Stimulated activated CD4-positive, alpha-beta T cell treated with anti-CD3 and anti-CD28 coated beads, Interleukin-15, amount 100 ng/mL, for 24 hours (primary cell): ENCODE measurements at regions not wholly inside any gene's neighbourhood (a gene's known extent, or its start where the extent isn't known, plus 50 kb on each side); places are given as distances from the start of the nearest gene placed in this dataset.
A peak's percentile ranks its signal among the peaks of the same experiment; 100 is the strongest.

Experiments used
- DNase-seq: peaks from one replicate; pipeline ENCODE4 v3.0.0-alpha.2; 2020

GRCh38 chr9:1791191-1791590, 224.0 kb upstream of the SMARCA2 start:
- DNase-seq = no peak

- DNase-seq = no peak
Measured at GRCh38 chr9:1794547-1795270, 220.4 kb upstream of the SMARCA2 start.

GRCh38 chr9:1804128-1804865, 210.8 kb upstream of the SMARCA2 start:
- DNase-seq = no peak

DNA sequence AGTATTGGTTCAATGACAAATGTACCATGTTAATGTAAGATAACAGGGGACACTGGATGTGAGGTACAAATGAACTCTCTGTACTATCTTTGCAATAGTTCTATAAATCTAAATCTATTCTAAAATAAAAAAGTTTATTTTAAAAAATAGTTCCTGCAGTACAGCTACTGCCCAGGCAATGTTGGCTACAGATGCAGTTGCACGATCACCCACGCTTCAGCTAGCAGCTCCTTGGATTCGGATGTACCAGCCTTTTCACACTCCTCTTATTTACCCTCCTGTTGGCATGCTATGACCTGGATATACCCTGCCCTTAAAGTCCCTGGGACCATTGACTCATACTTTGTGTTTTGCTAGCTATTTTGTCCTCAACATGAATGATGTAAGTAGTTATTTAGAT, 185.4 kb upstream of the SMARCA2 start:
- no peak for DNase-seq

- no peak for DNase-seq
Measured at GRCh38 chr9:1832960-1833359, 182.2 kb upstream of the SMARCA2 start.

GRCh38 chr9:1837453-1838084, 177.6 kb upstream of the SMARCA2 start:
- peak; percentile 37 for DNase-seq

- DNase-seq = no peak
Measured at GRCh38 chr9:1839909-1840308, 175.2 kb upstream of the SMARCA2 start.

- no peak for DNase-seq
Measured at GRCh38 chr9:1845425-1845824, 169.7 kb upstream of the SMARCA2 start.

- no peak for DNase-seq
Measured at GRCh38 chr9:1855726-1856125, 159.4 kb upstream of the SMARCA2 start.

- no peak for DNase-seq
Measured at GRCh38 chr9:1857808-1858207, 157.3 kb upstream of the SMARCA2 start.

- peak; percentile 51 for DNase-seq
Measured at GRCh38 chr9:1869843-1870242, 145.3 kb upstream of the SMARCA2 start.

GRCh38 chr9:1870915-1871314, 144.2 kb upstream of the SMARCA2 start:
- no peak for DNase-seq

- no peak for DNase-seq
Measured at GRCh38 chr9:1871626-1872419, 143.3 kb upstream of the SMARCA2 start.

DNA sequence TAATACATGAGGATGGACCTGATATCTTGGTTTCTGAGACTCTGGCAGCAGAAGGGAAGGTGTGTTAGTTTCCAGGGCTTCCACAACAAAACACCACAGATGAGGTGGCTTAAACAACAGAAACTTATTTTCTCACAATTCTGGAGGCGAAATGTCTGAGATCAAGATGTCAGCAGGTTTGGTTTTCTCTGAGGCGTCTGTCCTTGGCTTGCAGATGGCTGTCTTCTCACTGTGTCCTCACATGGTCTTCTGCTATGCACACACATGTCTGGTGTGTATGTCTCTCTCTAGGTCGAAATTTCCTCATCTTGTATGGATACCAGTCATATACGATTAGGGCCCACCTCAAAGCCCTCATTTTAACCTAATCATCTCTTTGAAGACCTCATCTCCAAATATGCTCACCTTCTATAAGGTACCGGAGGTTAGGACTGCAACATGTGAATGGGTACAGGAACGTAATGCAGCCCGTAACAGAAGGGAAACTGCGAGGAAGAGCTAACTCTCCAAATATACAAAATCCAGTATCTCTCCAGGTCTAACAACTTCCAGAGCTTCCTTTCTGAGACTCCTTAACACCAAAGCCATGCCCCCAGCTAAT, 139.8 kb upstream of the SMARCA2 start:
- no peak for DNase-seq

DNA sequence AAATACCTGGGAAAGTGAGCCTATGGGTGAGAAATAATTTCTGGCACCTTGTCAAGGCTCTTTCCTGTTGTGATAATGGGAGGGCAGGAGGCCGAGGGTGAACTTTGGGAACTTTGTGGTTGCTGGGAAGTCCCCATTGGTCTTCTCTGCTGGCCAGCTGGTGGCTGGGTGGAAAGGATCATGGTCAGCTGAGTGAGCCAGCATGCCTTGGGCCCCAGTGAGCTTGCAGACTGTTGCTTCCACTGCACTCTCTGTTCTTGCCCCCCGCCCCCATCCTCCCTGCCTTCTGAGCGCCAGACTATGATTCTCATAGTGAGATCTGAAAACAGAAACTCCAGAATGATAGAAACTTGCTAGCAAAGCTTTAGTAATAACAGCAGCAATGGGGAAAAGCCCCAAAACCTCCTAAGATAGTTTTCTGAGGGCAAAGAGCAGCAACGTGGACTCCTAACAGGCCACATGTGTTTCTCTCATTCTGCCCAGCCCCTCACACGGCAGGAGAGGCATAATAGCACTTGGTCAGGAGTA, 139.2 kb upstream of the SMARCA2 start:
- peak; percentile 91 for DNase-seq

- DNase-seq = peak; percentile 48
Measured at GRCh38 chr9:1876891-1877496, 138.2 kb upstream of the SMARCA2 start.

DNA sequence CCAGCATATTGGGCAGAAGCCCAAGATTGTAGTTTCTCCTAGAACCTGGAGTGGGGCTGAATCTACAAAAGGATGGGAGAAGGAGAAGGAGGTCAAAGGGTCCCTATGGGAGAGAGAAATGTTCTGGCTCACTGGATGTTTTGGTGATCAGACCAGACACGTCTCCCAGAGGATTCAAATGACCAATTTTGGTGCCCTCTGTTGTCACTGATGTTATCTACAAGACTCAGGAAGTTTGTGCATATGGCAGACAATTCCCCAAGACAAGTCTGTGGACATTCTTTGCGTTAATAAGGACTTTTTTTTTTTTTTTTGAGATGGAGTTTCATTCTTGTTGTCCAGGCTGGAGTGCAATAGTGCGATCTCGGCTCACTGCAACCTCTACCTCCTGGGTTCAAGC, 137.2 kb upstream of the SMARCA2 start:
- DNase-seq = no peak

DNA sequence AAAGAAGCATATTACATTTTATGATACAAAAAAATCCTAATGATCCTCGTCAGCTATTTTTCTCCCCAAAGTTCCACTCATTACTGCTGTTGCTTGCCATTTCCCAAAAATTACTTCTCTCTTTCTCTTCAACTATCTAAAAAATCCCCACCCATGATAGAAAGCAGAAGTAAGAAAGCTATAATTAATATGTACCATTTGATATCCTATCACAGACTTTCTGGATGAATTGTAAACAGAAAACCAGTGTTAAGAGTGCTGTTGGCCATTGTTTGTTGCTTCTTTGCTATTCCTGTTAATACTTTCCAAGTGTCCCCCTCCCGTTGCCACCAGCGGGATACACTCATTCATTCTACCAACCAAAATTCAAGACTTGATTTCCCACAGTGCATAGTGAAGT, 136.3 kb upstream of the SMARCA2 start:
- DNase-seq = no peak

DNA sequence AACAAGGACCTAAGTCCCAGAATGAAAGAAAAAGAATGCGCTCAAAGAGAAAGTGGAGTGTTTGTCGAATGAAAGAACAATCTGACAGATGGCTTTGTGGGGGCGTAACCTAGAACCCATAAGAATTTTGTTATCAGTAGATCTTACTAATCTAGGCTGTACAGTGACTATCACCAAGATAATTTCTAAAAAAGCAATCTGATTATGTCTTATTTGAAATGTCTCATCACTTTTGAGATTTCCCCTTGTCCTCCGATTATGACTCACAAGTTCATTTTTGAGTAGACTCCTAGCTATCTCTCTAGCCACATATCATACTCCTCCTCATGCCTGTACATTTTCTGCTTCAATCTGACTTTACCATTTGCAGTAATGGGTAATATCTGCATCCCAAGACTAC, 135.6 kb upstream of the SMARCA2 start:
- DNase-seq = peak; percentile 50

GRCh38 chr9:1880038-1880565, 135.0 kb upstream of the SMARCA2 start:
- DNase-seq = peak; percentile 22

DNA sequence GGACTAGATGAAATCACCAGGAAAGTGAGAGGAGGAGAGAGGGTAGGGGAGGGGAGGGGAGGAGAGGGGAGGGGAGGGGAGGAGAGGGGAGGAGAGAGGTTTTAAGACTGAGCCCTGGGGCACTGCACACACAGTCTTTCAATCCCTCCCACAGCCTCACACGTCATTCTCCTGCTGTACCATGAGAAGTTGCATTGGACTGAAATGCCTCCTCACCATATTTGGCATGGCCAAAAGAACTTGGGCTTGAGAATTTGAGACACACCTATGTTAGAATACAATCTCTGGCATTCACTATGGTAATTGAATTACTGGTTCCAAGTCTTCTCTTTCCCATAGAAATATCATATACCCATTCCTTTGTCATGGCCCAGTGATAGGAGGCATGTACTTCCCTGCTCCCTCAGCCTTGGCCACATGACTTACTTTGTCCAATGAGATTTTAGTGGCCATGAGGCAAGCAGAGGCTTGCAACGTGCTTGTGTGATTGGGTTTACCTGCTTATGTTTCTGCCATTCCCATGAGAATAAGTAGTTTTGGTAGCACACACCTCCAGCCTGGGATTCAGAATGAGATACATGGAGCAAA, 133.3 kb upstream of the SMARCA2 start:
- DNase-seq = no peak
